A549 (cell line): ENCODE measurements at regions not wholly inside any gene's neighbourhood (a gene's known extent, or its start where the extent isn't known, plus 50 kb on each side); places are given as distances from the start of the nearest gene placed in this dataset.

Source experiments
- CTCF ChIP-seq: fragments of >200 bp; sonication (Bioruptor Twin); formaldehyde crosslinking; IDR thresholded peaks from 3 replicates; pipeline ENCODE4 v1.5.1; 2016
- EP300 ChIP-seq, 2 experiments: fragments of >200 bp; sonication (Bioruptor Twin); formaldehyde crosslinking; IDR thresholded peaks; 2 replicates in 1 of 2; 3 replicates in 1 of 2; pipeline ENCODE4 v1.6.1; 2016 to 2017
- ESRRA ChIP-seq: fragments of 150-350 bp; IDR thresholded peaks from 2 replicates; pipeline ENCODE4 v1.6.1; 2014; ENCODE audit warnings: mild to moderate bottlenecking, low read length, borderline replicate concordance
- GATA3 ChIP-seq: IDR thresholded peaks from 2 replicates; pipeline ENCODE4 v1.6.1; 2012; ENCODE audit warnings: borderline replicate concordance
- JUN ChIP-seq, 2 experiments: fragments of >200 bp; sonication (Bioruptor Twin); formaldehyde crosslinking; IDR thresholded peaks; 2 replicates in 1 of 2; 3 replicates in 1 of 2; pipeline ENCODE4 v1.6.1; 2016 to 2017
- KDM5A ChIP-seq: fragments of 200-600 bp; sonication (generic); IDR thresholded peaks from 2 replicates; pipeline ENCODE4 v1.6.1; 2016; ENCODE audit warnings: antibody characterized with exemption, mild to moderate bottlenecking
- MAX ChIP-seq: IDR thresholded peaks from 2 replicates; pipeline ENCODE4 v1.6.1; 2012
- PBX3 ChIP-seq: IDR thresholded peaks from 2 replicates; pipeline ENCODE4 v1.6.1; 2012
- POLR2A ChIP-seq: IDR thresholded peaks from 2 replicates; pipeline ENCODE4 v1.6.1; 2012; ENCODE audit warnings: mild to moderate bottlenecking, low read length
- RAD21 ChIP-seq, 2 experiments: fragments of >200 bp in 1 of 2; sonication (Bioruptor Twin) in 1 of 2; formaldehyde crosslinking in 1 of 2; IDR thresholded peaks in 1 of 2; conservative IDR thresholded peaks in 1 of 2; 2 replicates in 1 of 2; 3 replicates in 1 of 2; pipeline ENCODE4 v1.6.1; 2012 to 2018; ENCODE audit warnings: inconsistent platforms in 1 of 2
- REST ChIP-seq: fragments of 200-600 bp; sonication (generic); IDR thresholded peaks from 2 replicates; pipeline ENCODE4 v1.6.1; 2016; ENCODE audit warnings: antibody characterized with exemption, mild to moderate bottlenecking, moderate library complexity
- ZNF302 ChIP-seq: fragments of 250-450 bp; sonication (Bioruptor Pico); IDR thresholded peaks from 2 replicates; pipeline ENCODE4 v1.9.0; 2021; ENCODE audit warnings: inconsistent platforms, mild to moderate bottlenecking, moderate library complexity

GRCh38 chr13:50306156-50306555 lies 290.9 kb downstream of the KCNRG start:
- no peak for TF ChIP-seq JUN (IDR thresholded peaks at IDR 0.05)
- no peak for TF ChIP-seq CTCF
- TF ChIP-seq POLR2A, result no peak
- no peak for TF ChIP-seq ESRRA
- TF ChIP-seq MAX, result no peak
- TF ChIP-seq ZNF302 (CRISPR knock-in tag), result no peak
- no peak for TF ChIP-seq KDM5A
- TF ChIP-seq REST, result no peak
- TF ChIP-seq EP300 (IDR thresholded peaks at IDR 0.05), result no peak
- TF ChIP-seq GATA3, result no peak
- no peak for TF ChIP-seq PBX3
- TF ChIP-seq RAD21 (conservative IDR thresholded peaks at IDR 0.05 in 1 of 2, IDR thresholded peaks at IDR 0.05 in 1 of 2), result no peak
